ENCODE measurements at regions not wholly inside any gene's neighbourhood (a gene's known extent, or its start where the extent isn't known, plus 50 kb on each side); places are given as distances from the start of the nearest gene placed in this dataset.

DNA sequence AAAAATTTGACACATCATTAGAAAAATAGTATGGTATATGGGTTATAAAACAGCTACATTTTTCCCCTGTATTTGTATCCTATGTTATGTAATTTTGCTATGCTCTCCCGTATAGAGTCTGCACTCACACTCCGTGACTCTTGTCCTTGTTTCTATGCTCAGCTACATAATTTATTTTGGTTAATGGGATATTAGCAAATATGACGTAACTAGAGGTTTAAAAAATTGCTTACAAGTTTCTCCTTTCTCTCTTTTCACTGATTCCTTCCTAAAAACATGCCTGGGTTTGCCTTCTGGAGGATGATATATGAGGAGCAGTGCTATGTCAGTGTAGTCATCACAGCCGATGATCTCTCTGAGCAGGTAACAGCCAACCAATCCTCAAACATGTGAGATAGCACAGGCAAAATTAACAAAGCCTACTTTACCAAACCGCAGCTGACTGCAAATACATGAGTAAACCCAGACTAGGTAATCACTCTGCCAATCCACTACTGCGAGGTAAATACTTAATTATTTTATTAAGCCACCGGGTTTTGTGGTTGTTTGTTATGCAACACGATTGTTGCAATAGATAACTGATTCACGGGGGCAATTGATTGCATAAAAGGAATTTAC, 126.9 kb downstream of the KIF2B start:
- H3K27me3 ChIP-seq (replicated peaks in 1 of 7): no peaks in the 10 kb centered on the region
- H3K4me3 ChIP-seq: no peak overlapping the region
- 62 to 74% (median 68%) methylated on average over 9 of the region's 9 CpGs for WGBS, 5 donors
- no peaks in the 10 kb centered on the region for H3K36me3 ChIP-seq
- H3K4me1 ChIP-seq: no peaks in the 10 kb centered on the region
- H3K9me3 ChIP-seq: peaks cover 0 to 51% (median 44%) of the 10 kb centered on the region in 8 donors
- DNase-seq: no peak
- H3K27ac ChIP-seq: no peak overlapping the region
- intact Hi-C loops (cut with DNase I; ENCODE audit: low total_unique reads): no loop called here
- TF ChIP-seq POLR2AphosphoS5 (IDR thresholded peaks at IDR 0.05) (no peak), POLR2A (IDR thresholded peaks at IDR 0.05) (no peak)
- TF ChIP-seq, protein P1, sequence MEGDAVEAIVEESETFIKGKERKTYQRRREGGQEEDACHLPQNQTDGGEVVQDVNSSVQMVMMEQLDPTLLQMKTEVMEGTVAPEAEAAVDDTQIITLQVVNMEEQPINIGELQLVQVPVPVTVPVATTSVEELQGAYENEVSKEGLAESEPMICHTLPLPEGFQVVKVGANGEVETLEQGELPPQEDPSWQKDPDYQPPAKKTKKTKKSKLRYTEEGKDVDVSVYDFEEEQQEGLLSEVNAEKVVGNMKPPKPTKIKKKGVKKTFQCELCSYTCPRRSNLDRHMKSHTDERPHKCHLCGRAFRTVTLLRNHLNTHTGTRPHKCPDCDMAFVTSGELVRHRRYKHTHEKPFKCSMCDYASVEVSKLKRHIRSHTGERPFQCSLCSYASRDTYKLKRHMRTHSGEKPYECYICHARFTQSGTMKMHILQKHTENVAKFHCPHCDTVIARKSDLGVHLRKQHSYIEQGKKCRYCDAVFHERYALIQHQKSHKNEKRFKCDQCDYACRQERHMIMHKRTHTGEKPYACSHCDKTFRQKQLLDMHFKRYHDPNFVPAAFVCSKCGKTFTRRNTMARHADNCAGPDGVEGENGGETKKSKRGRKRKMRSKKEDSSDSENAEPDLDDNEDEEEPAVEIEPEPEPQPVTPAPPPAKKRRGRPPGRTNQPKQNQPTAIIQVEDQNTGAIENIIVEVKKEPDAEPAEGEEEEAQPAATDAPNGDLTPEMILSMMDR (IDR thresholded peaks at IDR 0.05 in 8 of 11, conservative IDR thresholded peaks at IDR 0.05 in 3 of 11): no peak

- peaks cover 0 to 58% (median 52%) of the 10 kb centered on the region in 8 donors for H3K9me3 ChIP-seq
- no peaks in the 10 kb centered on the region for H3K36me3 ChIP-seq
- H3K4me3 ChIP-seq: no peak overlapping the region
- TF ChIP-seq, protein P1 (IDR thresholded peaks at IDR 0.05 in 8 of 11, conservative IDR thresholded peaks at IDR 0.05 in 3 of 11): no peak
- TF ChIP-seq POLR2AphosphoS5 (IDR thresholded peaks at IDR 0.05): no peak
- TF ChIP-seq POLR2A (IDR thresholded peaks at IDR 0.05): no peak
- 40 to 60% (median 58%) methylated on average over 5 of the region's 5 CpGs for WGBS, 5 donors
- H3K4me1 ChIP-seq: no peaks in the 10 kb centered on the region
- no peak overlapping the region for H3K27ac ChIP-seq
- no peak for DNase-seq
- intact Hi-C loops (cut with DNase I; ENCODE audit: low total_unique reads): no loop called here
- no peaks in the 10 kb centered on the region for H3K27me3 ChIP-seq (replicated peaks in 1 of 7)
These were observed 127.6 kb downstream of the KIF2B start for GRCh38 chr17:53950207-53950857.

GRCh38 chr17:53950858-53951250, 128.1 kb downstream of the KIF2B start:
- no peaks in the 10 kb centered on the region for H3K4me1 ChIP-seq
- no peak for DNase-seq
- no peaks in the 10 kb centered on the region for H3K27me3 ChIP-seq (replicated peaks in 1 of 7)
- TF ChIP-seq POLR2A (IDR thresholded peaks at IDR 0.05): no peak
- no peak for TF ChIP-seq POLR2AphosphoS5 (IDR thresholded peaks at IDR 0.05)
- TF ChIP-seq, protein P1 (IDR thresholded peaks at IDR 0.05 in 8 of 11, conservative IDR thresholded peaks at IDR 0.05 in 3 of 11): no peak
- no peak overlapping the region for H3K27ac ChIP-seq
- intact Hi-C loops (cut with DNase I; ENCODE audit: low total_unique reads): no loop called here
- H3K4me3 ChIP-seq: no peak overlapping the region
- peaks cover 0 to 63% (median 57%) of the 10 kb centered on the region in 8 donors for H3K9me3 ChIP-seq
- H3K36me3 ChIP-seq: no peaks in the 10 kb centered on the region

DNA sequence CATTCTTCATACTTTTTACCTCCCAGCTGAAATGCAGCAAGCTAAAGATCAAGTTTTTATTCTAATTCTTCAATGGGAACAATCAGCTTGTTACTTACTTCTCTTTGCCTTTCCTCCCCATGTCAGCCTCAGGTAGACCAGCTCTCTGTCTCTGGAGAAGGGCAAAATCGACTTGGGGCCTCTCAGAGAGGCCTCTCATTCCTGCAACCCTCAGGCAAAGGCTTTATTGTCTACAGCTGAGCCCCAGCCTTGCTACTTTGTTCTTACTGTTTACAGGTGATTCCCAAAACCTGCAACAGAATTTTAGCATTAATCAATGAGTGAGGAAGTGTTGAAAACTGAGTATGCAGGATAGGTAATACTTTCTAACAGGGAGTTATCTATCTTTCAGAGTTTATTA, 148.6 kb downstream of the KIF2B start:
- no peak for TF ChIP-seq POLR2A (IDR thresholded peaks at IDR 0.05)
- Histone ChIP-seq H3K27ac (no peak overlapping the region), H3K27me3 (replicated peaks in 1 of 7) (no peaks in the 10 kb centered on the region), H3K4me1 (no peaks in the 10 kb centered on the region), H3K4me3 (no peak overlapping the region), H3K9me3 (peaks cover 0 to 9% (median 0%) of the 10 kb centered on the region in 8 donors), H3K36me3 (no peaks in the 10 kb centered on the region)
- DNase-seq: no peak
- 13 to 39% (median 25%) methylated on average over 1 of the region's 1 CpG for WGBS, 5 donors
- intact Hi-C loops (cut with DNase I; ENCODE audit: low total_unique reads): no loop called here
